ENCODE measurements at regions not wholly inside any gene's neighbourhood (a gene's known extent, or its start where the extent isn't known, plus 50 kb on each side); places are given as distances from the start of the nearest gene placed in this dataset.

- TF ChIP-seq ZNF462 (CRISPR knock-in tag; IDR thresholded peaks at IDR 0.05) (no peak), EZH2 (IDR thresholded peaks at IDR 0.05; ENCODE audit: low read depth, unreplicated experiment) (no peak), ZNF331 (CRISPR knock-in tag; IDR thresholded peaks at IDR 0.05; ENCODE audit: low read depth) (no peak)
These were observed 158.9 kb downstream of the NUP210 start (continued) for GRCh38 chr3:13261104-13261830.

GRCh38 chr3:13260259-13261103, 159.6 kb downstream of the NUP210 start:
- no peak overlapping the region for H3K27ac Mint-ChIP-seq
- no peaks in the 10 kb centered on the region for H3K4me1 ChIP-seq (ENCODE audit: insufficient read depth)
- no peak overlapping the region for H3K4me3 ChIP-seq
- no peaks in the 10 kb centered on the region; the same call in 2 of the 3 replicates for H3K36me3 Mint-ChIP-seq (ENCODE audit: low read depth)
- H3K27me3 Mint-ChIP-seq (ENCODE audit: insufficient read depth, low read depth, poor library complexity) = peaks cover 2% of the 10 kb centered on the region
- DNase-seq (ENCODE audit: low spot score) (no peak), ATAC-seq (no peak)
- TF ChIP-seq JUNB (IDR thresholded peaks at IDR 0.05; ENCODE audit: unreplicated experiment) (no peak), CTCF (conservative IDR thresholded peaks at IDR 0.05; ENCODE audit: low read depth in 2 of 2) (peak in 1 of 2 experiments; percentile 24; a peak in 2 of 4 replicates), STAT1 (IDR thresholded peaks at IDR 0.05; ENCODE audit: unreplicated experiment) (no peak)
- no peaks in the 10 kb centered on the region; the same call in 1 of the 2 replicates for H4K20me1 ChIP-seq (replicated peaks; ENCODE audit: insufficient read depth)
- no peaks in the 10 kb centered on the region for H3F3A ChIP-seq (replicated peaks; ENCODE audit: low read depth)
- no peaks in the 10 kb centered on the region; the same call in 1 of the 2 replicates for H3K9me2 ChIP-seq (ENCODE audit: insufficient read depth)
- no peaks in the 10 kb centered on the region for H3K27me3 ChIP-seq (ENCODE audit: insufficient read depth)
- no peak overlapping the region for H3K4me2 ChIP-seq
- no peaks in the 10 kb centered on the region for H3K79me2 ChIP-seq (replicated peaks; ENCODE audit: insufficient read depth)
- peaks cover 18% of the 10 kb centered on the region for H3K4me1 Mint-ChIP-seq
- no peak overlapping the region for H3K27ac ChIP-seq (ENCODE audit: low read depth)
- no peak overlapping the region for H2AFZ ChIP-seq
- H3K36me3 ChIP-seq (ENCODE audit: insufficient read depth) = no peaks in the 10 kb centered on the region; the same call in 1 of the 2 replicates
- no peak overlapping the region for H3K4me3 Mint-ChIP-seq
- H3K9me3 Mint-ChIP-seq = no peaks in the 10 kb centered on the region
